GM12874 (cell line): ENCODE measurements at regions not wholly inside any gene's neighbourhood (a gene's known extent, or its start where the extent isn't known, plus 50 kb on each side); places are given as distances from the start of the nearest gene placed in this dataset.

ENCODE experiments used
- TF ChIP-seq, protein P1 (sequence below): IDR thresholded peaks from 2 replicates; pipeline ENCODE4 v1.5.1; 2011; ENCODE audit warnings: low read depth, mild to moderate bottlenecking, control low read depth, low read length, moderate library complexity; ENCODE audit not compliant: insufficient read depth

GRCh38 chrX:134073341-134073740 is 87.9 kb upstream of the GPC3 start:
- TF ChIP-seq, protein P1, sequence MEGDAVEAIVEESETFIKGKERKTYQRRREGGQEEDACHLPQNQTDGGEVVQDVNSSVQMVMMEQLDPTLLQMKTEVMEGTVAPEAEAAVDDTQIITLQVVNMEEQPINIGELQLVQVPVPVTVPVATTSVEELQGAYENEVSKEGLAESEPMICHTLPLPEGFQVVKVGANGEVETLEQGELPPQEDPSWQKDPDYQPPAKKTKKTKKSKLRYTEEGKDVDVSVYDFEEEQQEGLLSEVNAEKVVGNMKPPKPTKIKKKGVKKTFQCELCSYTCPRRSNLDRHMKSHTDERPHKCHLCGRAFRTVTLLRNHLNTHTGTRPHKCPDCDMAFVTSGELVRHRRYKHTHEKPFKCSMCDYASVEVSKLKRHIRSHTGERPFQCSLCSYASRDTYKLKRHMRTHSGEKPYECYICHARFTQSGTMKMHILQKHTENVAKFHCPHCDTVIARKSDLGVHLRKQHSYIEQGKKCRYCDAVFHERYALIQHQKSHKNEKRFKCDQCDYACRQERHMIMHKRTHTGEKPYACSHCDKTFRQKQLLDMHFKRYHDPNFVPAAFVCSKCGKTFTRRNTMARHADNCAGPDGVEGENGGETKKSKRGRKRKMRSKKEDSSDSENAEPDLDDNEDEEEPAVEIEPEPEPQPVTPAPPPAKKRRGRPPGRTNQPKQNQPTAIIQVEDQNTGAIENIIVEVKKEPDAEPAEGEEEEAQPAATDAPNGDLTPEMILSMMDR: no peak

GRCh38 chrX:134074151-134074550 is 88.8 kb upstream of the GPC3 start:
- TF ChIP-seq, protein P1: no peak

- TF ChIP-seq, protein P1: no peak
Observed at GRCh38 chrX:134075894-134076718, 90.7 kb upstream of the GPC3 start.

DNA sequence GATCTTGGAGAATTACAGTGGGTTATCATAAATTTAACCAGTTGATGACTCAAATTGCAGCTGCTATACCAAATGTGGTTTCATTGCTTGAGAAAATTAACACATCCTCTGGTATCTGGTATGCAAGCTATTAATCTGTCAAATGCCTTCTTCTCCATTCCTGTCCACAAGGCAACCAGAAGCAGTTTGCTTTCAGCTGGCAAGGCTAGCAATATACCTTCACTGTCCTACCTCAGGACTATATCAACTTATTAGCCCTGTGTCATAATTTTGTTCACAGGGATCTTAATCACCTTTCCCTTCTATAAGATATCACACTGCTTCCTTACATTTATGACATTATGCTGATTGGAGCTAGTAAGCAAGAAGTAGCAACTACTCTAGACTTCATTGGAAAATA is 110.0 kb upstream of the GPC3 start:
- TF ChIP-seq, protein P1: no peak

GRCh38 chrX:134101636-134102035 is 116.2 kb upstream of the GPC3 start:
- TF ChIP-seq, protein P1: no peak

DNA sequence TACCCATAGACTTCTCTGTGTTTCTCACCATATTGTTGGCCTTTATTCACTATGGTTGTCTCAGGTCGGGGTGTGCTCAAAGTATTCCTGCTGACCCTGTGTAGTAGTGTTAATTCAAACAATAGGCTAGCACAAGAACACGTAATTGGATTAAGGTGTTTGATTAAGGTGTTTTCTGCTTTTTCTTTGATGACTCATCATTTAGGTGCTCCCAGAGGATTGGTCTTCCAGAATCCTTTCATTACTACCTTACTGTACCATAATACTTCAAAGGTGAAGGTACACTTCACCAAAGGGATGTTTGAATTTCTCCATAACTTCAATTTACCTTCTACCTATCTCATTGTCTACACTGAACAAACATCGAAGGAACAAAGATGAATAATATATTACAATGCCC is 121.7 kb upstream of the CCDC160 start:
- TF ChIP-seq, protein P1: no peak

DNA sequence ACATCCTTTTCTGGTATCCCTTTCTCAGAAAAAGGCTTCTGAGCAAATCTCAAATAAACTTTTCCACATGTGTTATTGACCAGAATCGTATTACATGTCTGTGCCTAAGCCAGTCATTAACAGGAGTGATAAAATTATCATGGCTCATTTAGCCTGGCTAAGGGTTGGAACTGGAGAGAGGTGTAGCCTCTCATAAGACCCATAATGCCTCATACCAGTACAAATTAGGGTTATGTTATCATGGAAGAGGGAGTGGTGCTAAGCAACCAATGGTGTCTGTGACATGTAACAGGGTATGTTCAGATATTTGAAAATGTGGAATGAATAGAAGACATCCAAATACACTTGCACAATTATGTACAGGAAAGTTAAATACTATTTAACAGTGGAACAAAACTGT is 99.6 kb upstream of the CCDC160 start:
- TF ChIP-seq, protein P1: no peak
